Ectodermal cell (in vitro differentiated cells): ENCODE measurements at regions not wholly inside any gene's neighbourhood (a gene's known extent, or its start where the extent isn't known, plus 50 kb on each side); places are given as distances from the start of the nearest gene placed in this dataset.

Experiments
- H3K27ac ChIP-seq: 2 replicates; pipeline ENCODE4 v1.7.0; 2013; ENCODE audit warnings: mild to moderate bottlenecking, low read depth, low read length; ENCODE audit not compliant: insufficient read depth, poor library complexity, severe bottlenecking
- H3K27me3 ChIP-seq: 2 replicates; pipeline ENCODE4 v1.7.0; 2013; ENCODE audit warnings: mild to moderate bottlenecking, low read length; ENCODE audit not compliant: insufficient read depth, control insufficient read depth, poor library complexity, severe bottlenecking
- H3K36me3 ChIP-seq: one replicate; pipeline ENCODE4 v1.7.0; 2013; ENCODE audit warnings: low read length; ENCODE audit not compliant: control insufficient read depth, insufficient read depth
- H3K4me1 ChIP-seq: one replicate; pipeline ENCODE4 v1.7.0; 2013; ENCODE audit warnings: low read length; ENCODE audit not compliant: control insufficient read depth, insufficient read depth
- H3K4me3 ChIP-seq: 2 replicates; pipeline ENCODE4 v1.7.0; 2013; ENCODE audit warnings: low read depth, low read length, control low read depth; ENCODE audit not compliant: insufficient read depth
- H3K9me3 ChIP-seq: 2 replicates; pipeline ENCODE4 v1.7.0; 2013; ENCODE audit warnings: mild to moderate bottlenecking, low read length, moderate library complexity; ENCODE audit not compliant: control insufficient read depth
- WGBS, 2 experiments: methylation state at CpG; one replicate each; pipeline ENCODE4 v1.1.7; 2013; ENCODE audit warnings: missing lambda C conversion rate in 2 of 2; 5-methylcytosine and 5-hydroxymethylcytosine counted together

DNA sequence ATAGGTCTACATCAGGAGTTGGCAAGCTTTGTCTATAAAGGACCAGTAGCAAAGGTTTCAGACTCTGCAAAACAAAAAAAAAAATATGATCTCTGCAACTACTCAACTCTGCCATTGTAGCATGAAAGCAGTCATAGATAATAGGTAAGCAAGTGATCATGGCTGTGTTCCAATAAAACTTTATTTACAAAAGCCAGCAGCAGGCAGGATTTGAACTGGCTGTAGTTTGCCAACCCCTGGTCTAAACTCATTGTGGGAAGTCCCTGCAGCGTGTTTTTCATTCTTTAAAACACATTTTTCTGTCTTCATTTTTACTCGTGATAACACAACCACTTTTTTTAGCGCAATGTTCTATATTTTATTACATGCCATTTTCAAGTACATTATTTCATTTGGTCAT is 127.5 kb upstream of the COX10 start:
- H3K4me1 ChIP-seq: no peaks in the 10 kb centered on the region
- no peaks in the 10 kb centered on the region for H3K9me3 ChIP-seq
- H3K4me3 ChIP-seq: no peak overlapping the region
- no peaks in the 10 kb centered on the region for H3K27me3 ChIP-seq
- WGBS, 2 experiments: 77 to 78% methylated on average over 3 of the region's 3 CpGs
- H3K27ac ChIP-seq: no peak overlapping the region
- no peaks in the 10 kb centered on the region for H3K36me3 ChIP-seq

DNA sequence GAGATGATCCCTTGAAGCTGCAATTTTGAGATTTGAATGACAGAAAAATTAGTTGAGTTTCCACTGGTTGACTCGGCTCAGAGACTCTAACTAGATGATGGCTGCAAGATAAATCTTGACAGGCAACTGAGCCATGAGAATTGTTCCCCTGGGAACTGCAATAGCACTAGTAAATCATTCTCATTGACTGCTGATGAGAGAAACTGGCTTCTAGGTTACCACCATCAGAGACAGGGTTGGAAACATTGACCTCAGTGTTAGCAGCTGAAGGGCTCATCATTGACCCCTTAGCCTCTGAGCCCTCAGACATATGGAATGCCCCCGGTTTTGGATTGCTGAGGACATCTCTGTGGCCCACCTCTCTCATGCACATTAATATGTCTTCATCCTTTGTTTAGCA is 125.4 kb upstream of the COX10 start:
- Histone ChIP-seq H3K27ac (no peak overlapping the region), H3K4me3 (no peak overlapping the region), H3K4me1 (no peaks in the 10 kb centered on the region), H3K9me3 (no peaks in the 10 kb centered on the region), H3K36me3 (no peaks in the 10 kb centered on the region), H3K27me3 (no peaks in the 10 kb centered on the region)
- WGBS, 2 experiments: 87 to 88% methylated on average over 2 of the region's 2 CpGs

DNA sequence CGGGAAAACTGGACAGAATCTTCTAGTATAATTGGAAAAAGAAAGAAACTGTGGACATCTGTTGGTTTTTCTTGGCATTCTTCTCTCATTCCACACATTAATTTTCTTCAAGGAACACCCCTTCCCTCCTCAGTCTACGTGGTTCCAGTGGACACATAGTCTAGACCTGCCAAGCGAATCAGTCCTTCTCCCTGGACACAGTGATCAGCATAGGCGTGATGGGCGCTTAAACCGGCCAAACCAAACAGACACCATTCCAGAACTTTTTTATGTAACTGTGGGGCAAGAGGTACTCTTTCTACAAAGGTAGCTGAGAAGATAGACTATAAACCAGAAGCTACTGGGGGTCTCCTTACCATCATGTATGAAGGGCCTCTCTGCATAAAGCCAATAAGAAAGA is 121.8 kb upstream of the COX10 start:
- Histone ChIP-seq H3K4me1 (no peaks in the 10 kb centered on the region), H3K27me3 (no peaks in the 10 kb centered on the region), H3K9me3 (no peaks in the 10 kb centered on the region), H3K27ac (no peak overlapping the region), H3K4me3 (no peak overlapping the region), H3K36me3 (no peaks in the 10 kb centered on the region)
- 92 to 98% methylated on average over 6 of the region's 6 CpGs for WGBS, 2 experiments

DNA sequence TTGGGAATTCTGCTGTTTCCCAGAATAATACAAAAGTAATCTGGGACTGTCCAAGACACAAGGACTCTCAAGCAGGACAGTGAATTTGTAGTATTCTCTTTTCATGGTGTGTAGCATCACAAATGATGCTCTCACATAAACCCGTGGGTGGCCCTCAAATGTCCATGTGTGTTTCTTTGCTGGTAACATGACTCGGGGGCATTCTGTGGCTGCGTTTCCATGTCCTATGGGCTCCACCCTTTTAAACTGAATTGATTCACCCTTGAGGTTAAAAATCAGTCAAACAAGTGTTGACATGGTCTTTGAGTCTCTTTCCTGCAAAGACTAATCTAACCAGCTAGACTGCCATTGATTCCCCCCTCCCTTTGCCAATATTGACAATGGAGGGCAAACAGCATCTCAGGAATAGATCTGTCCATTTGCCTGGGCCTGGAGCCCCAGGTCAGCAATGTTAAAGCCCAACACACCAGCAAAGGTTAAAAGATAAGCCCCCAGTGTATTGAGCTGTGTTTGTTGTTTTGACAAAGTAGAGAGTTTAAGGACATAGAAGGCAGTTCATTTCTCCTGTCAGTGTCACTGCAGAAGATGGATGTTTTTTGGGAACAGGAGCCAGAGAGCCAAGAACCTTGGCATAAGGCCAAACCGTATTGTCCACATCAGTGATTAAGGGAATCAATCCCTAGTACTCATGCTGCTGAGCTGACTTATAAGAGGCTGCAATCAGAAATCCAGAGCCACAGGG is 117.1 kb upstream of the COX10 start:
- Histone ChIP-seq H3K27ac (no peak overlapping the region), H3K9me3 (no peaks in the 10 kb centered on the region), H3K27me3 (no peaks in the 10 kb centered on the region), H3K4me3 (no peak overlapping the region), H3K4me1 (no peaks in the 10 kb centered on the region), H3K36me3 (no peaks in the 10 kb centered on the region)
- 94 to 95% methylated on average over 4 of the region's 4 CpGs for WGBS, 2 experiments

DNA sequence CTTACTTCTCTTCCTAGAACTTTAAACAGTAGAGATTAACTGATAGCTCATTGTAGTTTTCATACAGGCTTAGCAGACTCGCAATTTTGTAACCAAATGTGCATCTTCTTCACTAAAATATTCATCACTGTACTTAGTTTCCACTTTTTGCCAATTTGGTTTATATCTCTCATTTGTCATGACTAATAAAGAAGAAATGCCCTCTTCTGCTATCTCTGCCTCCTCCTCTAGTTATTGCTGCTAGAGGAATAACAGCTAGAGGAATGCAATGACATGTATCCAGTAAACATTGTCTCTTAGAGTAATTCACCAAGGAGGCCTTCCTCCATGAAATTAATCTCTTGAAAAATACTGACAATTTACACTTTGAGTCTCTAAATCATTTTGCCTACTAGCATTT is 115.5 kb upstream of the COX10 start:
- H3K27me3 ChIP-seq: no peaks in the 10 kb centered on the region
- no peaks in the 10 kb centered on the region for H3K9me3 ChIP-seq
- no peak overlapping the region for H3K27ac ChIP-seq
- H3K4me1 ChIP-seq: no peaks in the 10 kb centered on the region
- H3K4me3 ChIP-seq: no peak overlapping the region
- WGBS, 2 experiments: 0% methylated on average over 1 of the region's 1 CpG
- H3K36me3 ChIP-seq: no peaks in the 10 kb centered on the region

DNA sequence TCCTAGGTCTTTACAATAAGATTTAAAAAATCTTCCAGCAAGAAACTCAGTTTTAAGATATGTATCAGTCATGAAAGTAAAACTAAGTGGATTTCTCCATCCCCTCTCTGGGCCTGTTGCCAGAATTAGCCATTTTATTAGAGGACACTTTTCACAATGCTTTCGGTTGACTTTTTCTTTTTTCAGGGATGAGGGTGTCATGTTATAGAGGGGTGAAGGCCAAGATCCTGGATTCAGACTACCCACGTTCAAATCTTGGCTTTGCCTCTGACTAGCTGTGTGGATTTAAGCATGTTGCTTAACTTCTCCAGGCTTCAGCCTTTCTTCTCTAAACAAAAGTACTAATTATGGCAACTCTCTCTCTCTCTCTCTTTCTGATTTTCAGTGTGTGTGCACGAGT is 111.7 kb upstream of the COX10 start:
- no peaks in the 10 kb centered on the region for H3K36me3 ChIP-seq
- H3K27me3 ChIP-seq: no peaks in the 10 kb centered on the region
- 72 to 90% methylated on average over 3 of the region's 3 CpGs for WGBS, 2 experiments
- no peak overlapping the region for H3K27ac ChIP-seq
- H3K9me3 ChIP-seq: no peaks in the 10 kb centered on the region
- no peak overlapping the region for H3K4me3 ChIP-seq
- no peaks in the 10 kb centered on the region for H3K4me1 ChIP-seq

DNA sequence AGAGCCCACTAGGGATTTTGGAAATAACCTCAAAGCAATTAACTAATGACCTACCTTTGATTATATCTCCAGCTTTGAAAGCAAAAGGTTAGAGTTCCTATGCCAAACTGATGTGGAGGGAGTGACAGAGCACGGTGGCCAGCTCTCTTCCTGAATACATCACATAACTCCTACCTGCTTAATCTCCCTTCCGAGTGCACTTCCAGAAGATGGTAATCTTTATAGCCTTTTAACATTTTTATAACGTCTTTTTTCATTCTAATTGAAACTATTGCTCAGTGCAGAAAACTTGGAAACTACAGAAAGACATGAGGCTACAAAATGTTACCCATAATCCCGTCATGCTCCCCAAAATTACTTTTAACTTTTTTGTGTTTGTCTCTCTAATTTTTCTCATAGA is 110.5 kb upstream of the COX10 start:
- WGBS, 2 experiments: 89 to 95% methylated on average over 4 of the region's 4 CpGs
- Histone ChIP-seq H3K4me1 (no peaks in the 10 kb centered on the region), H3K27me3 (no peaks in the 10 kb centered on the region), H3K36me3 (no peaks in the 10 kb centered on the region), H3K9me3 (no peaks in the 10 kb centered on the region), H3K4me3 (no peak overlapping the region), H3K27ac (no peak overlapping the region)

DNA sequence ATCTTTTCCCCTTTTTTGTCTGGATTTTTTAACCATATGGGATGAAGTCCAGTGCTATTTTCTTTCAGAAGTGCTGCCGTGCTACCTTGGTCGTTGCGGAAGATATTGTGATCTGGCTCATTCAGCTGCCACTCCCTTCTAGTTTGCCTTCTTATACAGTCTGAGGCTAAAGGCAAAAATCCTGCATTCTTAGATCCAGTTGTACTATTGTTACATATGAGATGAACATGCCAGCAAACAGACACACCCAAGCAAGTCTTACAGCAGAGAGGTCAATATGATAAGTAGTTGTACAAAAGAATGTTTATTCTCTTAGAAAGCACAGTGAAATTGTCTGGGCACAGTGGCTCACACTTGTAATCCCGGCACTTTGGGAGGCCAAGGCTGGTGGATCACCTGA is 108.0 kb upstream of the COX10 start:
- Histone ChIP-seq H3K4me3 (no peak overlapping the region), H3K4me1 (no peaks in the 10 kb centered on the region), H3K36me3 (no peaks in the 10 kb centered on the region), H3K27me3 (no peaks in the 10 kb centered on the region), H3K27ac (no peak overlapping the region), H3K9me3 (no peaks in the 10 kb centered on the region)
- 92 to 95% methylated on average over 4 of the region's 4 CpGs for WGBS, 2 experiments

DNA sequence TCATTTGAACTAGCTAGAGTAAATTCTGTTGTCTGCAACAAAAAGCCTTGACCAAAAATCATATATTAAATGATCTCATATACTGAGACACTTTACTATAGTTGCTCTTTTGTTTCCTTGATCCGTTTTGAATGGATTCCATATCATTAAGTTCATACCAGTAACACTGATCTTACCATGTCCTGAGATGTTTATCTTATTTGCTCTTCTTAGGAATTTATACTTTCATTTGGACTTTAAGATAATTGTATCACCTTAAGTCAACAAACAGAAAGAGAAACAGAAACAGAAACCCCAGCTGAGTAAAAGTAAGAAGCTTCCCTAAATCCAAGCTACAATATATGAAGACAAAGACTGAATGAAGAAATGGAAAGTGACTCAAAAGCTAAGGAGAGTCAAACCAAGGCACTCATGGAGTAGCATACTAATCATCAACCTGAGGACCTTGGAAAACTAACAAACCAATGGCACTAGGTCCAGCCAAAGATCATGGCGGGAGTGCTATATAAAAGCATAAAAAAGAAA is 106.5 kb upstream of the COX10 start:
- Histone ChIP-seq H3K4me3 (no peak overlapping the region), H3K27ac (no peak overlapping the region), H3K4me1 (no peaks in the 10 kb centered on the region), H3K36me3 (no peaks in the 10 kb centered on the region), H3K27me3 (no peaks in the 10 kb centered on the region), H3K9me3 (no peaks in the 10 kb centered on the region)
- WGBS, 2 experiments: 80 to 100% methylated on average over 1 of the region's 2 CpGs

DNA sequence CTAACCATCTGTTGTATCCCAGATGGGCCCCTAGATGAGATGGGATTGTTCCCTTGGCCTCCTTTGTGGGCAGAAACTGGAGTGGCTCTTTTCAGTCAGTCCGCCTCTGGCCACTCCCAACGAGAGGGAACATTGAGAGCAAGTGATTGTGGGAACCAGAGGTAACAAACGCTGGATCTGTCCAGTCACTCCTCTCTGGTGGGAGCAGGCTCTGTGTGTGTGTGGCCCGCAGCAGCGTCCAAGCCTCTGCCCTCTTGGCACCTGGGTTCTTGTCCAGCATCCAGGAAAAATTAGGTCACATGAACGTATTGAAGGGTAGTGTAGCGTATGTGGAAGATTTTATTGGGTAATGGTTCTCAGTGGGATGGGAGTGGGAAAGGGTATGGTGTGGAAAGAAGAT is 101.9 kb upstream of the COX10 start:
- 95% methylated on average over 7 of the region's 7 CpGs for WGBS, 2 experiments
- H3K27ac ChIP-seq: no peak overlapping the region
- no peaks in the 10 kb centered on the region for H3K27me3 ChIP-seq
- H3K4me3 ChIP-seq: no peak overlapping the region
- no peaks in the 10 kb centered on the region for H3K9me3 ChIP-seq
- no peaks in the 10 kb centered on the region for H3K36me3 ChIP-seq
- no peaks in the 10 kb centered on the region for H3K4me1 ChIP-seq
